ENCODE measurements at regions not wholly inside any gene's neighbourhood (a gene's known extent, or its start where the extent isn't known, plus 50 kb on each side); places are given as distances from the start of the nearest gene placed in this dataset.
"Not testable (repeated sequence)": the region's sequence is repeated elsewhere in the genome, so short reads cannot be mapped to it uniquely, and the experiment has no call there.

DNA sequence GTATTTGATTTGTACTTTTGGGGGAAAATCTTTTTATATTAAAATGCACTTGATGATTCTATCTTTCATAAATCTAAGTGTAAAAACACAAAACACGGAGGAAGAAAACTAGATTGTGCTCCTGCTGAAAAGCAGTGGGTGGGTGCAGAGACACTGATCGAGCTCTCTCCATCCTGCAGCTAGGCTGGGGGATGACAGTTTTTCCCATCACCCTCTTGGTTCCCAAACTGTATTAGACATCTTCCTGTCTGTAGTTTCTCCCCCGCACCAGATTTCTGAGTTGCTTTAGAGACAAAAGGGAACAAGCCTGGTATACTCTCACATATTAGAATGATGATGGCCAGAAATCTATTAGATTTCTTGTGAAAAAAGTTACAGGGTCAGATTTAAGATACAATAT is 99.6 kb downstream of the FAM114A2 start:
- no peak for DNase-seq

DNA sequence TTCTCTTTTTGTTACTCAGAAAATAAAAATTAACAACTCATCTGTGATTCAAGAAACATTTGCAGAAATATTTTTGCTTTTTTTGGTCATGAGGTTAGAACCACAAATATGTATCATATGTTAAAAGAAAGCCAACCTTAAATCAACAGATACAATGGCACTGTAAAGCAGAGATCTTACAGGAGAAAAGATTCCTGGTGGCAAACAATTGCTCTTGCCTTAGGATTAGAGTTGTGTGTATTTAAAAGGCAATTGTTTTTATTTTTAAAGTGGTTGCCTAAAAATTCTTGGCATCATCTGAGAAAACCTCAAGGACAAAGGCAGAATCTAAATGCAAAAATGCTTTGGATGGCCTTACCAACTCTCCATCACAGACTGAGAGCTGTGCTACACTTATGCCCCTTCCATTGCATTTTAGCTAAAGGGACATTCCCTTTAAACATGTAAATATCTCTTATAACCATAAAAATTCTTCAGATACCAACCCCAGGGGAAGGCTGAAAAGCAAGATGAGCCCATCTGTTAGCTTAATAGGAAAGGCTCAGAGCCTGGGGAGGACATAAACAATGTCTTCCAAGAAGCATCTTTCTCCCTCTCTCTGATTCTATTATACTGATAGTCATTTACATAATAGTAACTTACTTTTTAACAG is 100.4 kb downstream of the FAM114A2 start:
- no peak for DNase-seq

DNA sequence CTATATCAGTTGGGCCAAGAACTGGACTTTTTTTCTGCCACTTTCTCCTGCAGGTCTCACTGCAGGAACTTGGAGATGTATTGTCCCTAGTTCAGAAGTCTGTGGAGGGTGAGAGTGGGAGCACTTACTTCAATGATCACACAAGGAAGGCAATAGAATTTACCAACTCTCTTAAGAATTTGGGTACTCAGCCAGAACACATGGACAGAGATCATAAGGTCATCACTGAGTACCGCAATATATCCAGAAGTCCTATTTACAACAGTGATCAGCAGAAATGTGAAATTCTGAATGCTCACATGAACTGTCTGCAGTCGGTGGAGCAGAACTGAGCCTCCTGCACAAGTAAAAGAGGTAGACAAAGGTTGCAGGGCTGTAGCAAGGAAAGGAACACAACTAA is 101.0 kb downstream of the FAM114A2 start:
- no peak for DNase-seq

DNA sequence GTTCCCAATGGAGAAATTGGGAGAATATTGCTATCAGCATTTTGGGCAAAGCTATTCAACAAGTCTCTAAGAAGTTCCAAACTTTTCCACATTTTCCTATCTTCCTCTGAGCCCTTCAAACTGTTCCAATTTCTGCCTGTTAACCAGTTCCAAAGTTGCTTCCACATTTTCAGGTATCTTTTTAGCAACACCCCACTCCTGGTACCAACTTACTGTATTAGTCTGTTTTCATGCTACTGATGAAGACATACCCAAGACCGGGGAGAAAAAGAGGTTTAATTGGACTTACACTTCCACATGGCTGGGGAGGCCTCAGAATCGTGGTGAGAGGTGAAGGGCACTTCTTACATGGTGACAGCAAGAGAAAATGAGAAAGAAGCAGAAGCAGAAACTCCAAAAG is 103.6 kb downstream of the FAM114A2 start:
- not testable (repeated sequence) for DNase-seq

- DNase-seq, result no peak
These were observed 112.5 kb downstream of the FAM114A2 start for GRCh38 chr5:153926201-153926600.

GRCh38 chr5:153919161-153919560 is 119.5 kb downstream of the FAM114A2 start:
- DNase-seq, result no peak

- DNase-seq, result no peak
These were observed 131.4 kb downstream of the FAM114A2 start for GRCh38 chr5:153907170-153907775.

DNA sequence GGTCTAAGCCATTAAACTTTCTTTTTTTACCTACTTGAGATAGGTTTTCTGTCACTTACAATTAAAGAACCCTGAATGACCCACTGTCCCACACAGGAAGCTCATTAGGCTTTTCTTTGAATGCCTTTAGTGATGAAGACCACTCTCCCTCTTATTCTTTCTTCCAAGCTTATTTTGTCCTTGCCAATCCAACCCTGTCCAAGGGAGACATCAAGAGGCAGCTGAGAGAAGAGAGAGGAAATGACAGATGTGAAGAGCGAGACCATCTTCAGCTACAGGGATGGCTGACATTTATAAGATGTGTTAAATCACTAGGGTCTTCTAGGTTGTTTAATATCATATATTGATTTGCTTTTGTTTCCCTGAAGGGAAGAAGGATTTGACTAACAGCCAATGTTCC is 133.5 kb downstream of the FAM114A2 start:
- no peak for DNase-seq

DNA sequence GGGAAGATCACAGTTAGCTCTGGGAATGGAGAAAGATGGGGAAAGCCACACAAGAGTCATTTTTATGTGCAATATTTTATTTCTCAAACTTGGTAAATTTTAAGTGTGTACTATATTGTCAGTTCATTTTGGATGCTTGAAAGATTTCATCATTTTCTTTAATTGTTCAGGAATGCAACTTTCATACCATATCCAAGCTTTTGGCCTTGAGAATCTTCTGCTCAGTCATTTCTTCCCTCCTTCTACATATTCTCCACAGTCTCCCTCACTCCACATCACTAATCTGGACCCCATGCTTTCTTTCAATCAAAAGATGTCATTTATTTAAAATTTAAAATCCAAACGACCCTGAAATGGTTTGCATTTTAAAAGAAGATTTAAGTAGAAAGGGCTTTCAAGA is 135.4 kb downstream of the FAM114A2 start:
- DNase-seq, result no peak

GRCh38 chr5:153902016-153902415 is 136.7 kb downstream of the FAM114A2 start:
- no peak for DNase-seq

- no peak for DNase-seq
These were observed 137.3 kb downstream of the FAM114A2 start for GRCh38 chr5:153901449-153901848.

DNA sequence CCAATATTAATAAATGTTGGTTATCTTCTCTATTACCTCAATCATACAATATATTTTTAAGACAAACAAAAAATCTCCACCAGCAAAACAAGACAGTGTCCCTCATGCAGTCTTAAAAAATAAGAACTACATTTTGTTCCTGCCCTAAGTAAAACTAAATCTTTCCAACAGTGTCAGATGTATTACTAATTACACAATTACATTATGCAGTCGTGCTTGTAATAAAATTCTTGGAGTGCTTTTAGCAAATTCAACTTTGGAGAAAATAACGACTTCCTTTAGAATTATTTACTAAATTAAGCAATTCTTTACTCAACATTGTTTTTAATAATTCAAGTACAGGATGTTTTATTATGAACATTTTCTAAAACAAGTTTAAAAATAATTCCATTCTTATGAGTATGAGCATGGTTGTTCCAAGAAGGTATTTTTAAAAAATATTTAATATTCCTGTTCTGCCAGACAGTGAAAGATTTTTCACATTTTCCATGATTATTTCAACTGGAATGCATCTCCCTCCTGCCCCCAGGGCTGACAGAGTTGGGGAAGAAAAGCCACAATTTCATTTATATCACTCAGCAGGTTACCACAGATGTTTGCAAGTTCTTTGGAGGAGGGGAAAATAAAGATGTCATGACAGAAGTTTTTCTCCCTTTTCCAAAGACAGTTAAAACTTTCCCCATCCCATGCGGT is 137.9 kb downstream of the FAM114A2 start:
- DNase-seq, result peak; percentile 51

DNA sequence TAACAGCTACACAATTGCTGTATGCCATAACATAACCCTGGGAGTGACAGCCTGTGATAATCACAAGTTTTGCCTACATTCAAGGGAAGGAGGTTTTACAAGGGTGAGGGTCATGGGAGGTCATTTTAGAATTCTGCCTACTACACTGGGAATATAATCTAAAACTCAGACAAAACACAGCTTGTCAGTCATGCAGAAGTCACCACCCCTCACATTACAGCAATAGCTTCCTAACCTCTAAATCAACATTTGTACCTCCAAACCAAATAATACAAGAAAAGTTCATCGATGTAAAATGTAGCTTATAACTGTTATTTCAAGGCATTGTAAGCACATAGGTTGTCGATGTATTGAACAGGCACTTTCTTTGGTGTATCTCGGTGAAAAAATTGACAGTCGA is 139.0 kb downstream of the FAM114A2 start:
- no peak for DNase-seq

DNA sequence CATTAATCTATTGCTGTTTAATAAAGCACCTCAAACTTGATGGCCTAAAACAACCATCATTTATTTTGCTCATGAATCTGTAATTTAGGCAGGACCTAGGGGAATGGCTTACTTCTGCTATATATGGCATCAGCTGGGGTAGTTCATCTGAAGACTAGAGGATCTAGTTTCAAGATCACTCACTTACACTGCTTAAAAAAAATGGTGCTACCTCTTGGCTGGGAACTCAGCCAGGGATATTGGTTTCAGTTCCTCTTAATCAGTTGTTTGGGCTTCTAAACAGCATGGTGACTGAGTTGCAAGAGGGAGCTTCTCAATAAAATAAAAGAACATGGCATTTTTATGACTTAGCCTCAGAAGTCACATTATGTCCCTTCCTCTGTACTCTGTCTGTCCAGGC is 142.0 kb downstream of the FAM114A2 start:
- DNase-seq, result no peak

GRCh38 chr5:153896117-153896516 is 142.6 kb downstream of the FAM114A2 start:
- DNase-seq, result no peak

DNA sequence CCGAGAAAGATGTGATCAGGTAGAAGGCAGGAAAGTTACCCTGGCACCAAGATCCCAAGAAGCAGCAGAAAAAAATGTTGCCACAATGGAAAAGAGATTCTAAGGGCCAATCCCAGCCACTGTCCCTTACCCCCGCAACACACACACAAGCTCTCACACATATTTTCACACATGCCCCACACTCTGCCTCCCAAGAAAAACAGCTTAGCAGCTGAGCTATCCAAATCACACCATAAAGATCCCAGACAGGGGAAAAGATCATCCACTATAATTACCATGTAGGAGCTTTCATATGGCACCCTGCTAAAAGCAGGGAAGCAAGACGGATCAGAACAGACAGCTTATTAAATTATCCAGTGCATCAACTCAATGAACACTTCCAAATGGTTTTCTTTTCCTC is 143.4 kb downstream of the FAM114A2 start:
- no peak for DNase-seq

DNA sequence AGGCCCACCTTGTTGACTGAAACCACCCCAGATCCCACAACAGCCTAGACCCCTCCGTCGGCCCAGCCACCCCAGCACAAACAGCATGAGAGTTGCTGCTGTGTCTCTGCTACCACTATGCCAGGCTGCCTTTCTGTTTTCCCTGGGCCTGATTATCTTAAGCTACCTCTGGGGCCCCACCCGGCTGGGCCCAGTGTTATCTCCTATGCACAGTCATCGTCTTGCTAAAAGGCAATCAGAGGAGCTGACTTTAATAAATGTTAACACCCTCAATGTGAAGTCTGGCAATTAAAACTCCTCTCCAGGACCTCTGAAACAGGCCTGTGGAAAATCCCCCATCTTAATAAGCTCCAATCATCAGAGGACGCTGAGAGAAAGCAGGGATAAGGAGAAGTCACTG is 144.9 kb downstream of the FAM114A2 start:
- DNase-seq, result no peak

- no peak for DNase-seq
These were observed 147.3 kb downstream of the FAM114A2 start for GRCh38 chr5:153891394-153891793.

GRCh38 chr5:153888781-153889180 is 149.9 kb downstream of the FAM114A2 start:
- no peak for DNase-seq

DNA sequence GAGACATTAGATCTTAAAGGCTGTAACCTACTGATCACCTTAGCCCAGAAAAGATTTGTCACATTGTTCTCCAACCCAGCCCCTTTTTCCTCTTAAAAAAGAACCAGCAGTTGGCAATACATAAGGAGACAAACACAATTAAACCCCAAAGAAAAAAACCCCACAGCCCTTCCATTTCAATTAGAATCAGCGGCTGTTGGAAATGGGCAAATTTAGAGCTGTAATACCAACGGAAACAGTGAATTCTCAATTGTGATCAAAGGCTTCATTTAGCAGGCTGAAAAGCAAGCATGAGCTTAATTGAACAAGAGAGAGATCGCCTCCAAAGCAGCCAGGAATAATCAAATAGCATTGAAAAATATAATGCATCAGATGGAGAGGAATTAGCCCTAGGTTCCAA is 153.6 kb downstream of the FAM114A2 start:
- DNase-seq, result no peak

GRCh38 chr5:153884612-153884957 is 154.1 kb downstream of the FAM114A2 start:
- no peak for DNase-seq

GRCh38 chr5:153883854-153884611 is 154.7 kb downstream of the FAM114A2 start:
- no peak for DNase-seq

- no peak for DNase-seq
These were observed 157.0 kb downstream of the FAM114A2 start for GRCh38 chr5:153881687-153882086.

DNA sequence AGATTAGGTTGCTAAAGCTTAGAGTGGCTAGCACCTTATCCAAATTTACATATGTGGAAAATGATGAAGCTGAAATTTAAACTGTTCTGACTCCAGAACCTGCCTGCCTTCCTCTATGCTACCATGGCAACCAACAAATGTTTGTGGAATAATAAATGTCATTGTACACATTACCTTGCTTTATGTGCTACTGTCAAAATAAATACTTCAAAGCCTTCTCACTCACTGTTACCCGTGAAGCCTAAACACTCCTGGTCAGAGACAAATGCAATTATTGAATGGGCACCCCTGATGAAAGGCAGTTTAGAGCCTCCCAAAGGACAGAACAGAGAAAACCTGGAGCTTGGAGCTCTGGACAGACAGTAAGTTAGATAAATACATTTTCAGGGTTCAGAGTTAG is 158.6 kb downstream of the FAM114A2 start:
- DNase-seq, result no peak

Data from T1000 (cell line).